ENCODE measurements at regions not wholly inside any gene's neighbourhood (a gene's known extent, or its start where the extent isn't known, plus 50 kb on each side); places are given as distances from the start of the nearest gene placed in this dataset.

DNA sequence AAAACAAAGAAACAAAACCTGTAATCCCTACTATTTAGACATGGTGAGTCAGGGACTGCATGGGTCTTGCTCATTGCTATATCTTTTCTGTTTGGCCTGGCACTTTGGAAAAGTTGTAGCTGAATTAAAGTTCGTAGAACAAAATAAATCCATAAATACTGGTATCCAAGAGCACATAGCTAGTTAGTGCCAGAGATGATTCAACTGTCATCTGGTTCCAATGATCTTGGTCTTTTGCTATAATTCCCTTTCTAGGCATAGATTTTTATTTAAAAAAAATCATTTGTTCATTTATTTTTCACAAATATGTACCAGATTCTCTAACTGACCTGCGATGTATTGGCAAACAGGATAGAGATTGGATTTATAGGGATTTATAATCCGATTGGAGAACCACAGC is 1436.1 kb upstream of the GOT2 start:
- no peak for TF ChIP-seq POLR2A (IDR thresholded peaks at IDR 0.05)
- TF ChIP-seq, protein P1, sequence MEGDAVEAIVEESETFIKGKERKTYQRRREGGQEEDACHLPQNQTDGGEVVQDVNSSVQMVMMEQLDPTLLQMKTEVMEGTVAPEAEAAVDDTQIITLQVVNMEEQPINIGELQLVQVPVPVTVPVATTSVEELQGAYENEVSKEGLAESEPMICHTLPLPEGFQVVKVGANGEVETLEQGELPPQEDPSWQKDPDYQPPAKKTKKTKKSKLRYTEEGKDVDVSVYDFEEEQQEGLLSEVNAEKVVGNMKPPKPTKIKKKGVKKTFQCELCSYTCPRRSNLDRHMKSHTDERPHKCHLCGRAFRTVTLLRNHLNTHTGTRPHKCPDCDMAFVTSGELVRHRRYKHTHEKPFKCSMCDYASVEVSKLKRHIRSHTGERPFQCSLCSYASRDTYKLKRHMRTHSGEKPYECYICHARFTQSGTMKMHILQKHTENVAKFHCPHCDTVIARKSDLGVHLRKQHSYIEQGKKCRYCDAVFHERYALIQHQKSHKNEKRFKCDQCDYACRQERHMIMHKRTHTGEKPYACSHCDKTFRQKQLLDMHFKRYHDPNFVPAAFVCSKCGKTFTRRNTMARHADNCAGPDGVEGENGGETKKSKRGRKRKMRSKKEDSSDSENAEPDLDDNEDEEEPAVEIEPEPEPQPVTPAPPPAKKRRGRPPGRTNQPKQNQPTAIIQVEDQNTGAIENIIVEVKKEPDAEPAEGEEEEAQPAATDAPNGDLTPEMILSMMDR (IDR thresholded peaks at IDR 0.05) = no peak

Measured in uterus (tissue), 2 donors.